Activated naive CD4-positive, alpha-beta T cell treated with anti-CD3 and anti-CD28 coated beads, Interleukin-2, amount 10 ng/mL, durations not matched to agents 7 days and 5 days (primary cell): ENCODE measurements at regions not wholly inside any gene's neighbourhood (a gene's known extent, or its start where the extent isn't known, plus 50 kb on each side); places are given as distances from the start of the nearest gene placed in this dataset.

ENCODE experiments used
- CTCF ChIA-PET: fragments of 350-600 bp; sonication (Branson Sonifier 250); formaldehyde crosslinking; loops from one replicate; lab custom pipeline; 2021; ENCODE audit warnings: antibody characterized with exemption; lab: Charles Lee
- DNase-seq: peaks from one replicate; pipeline ENCODE4 v3.0.0-alpha.2; 2020
- H3K27ac Mint-ChIP-seq: one replicate; pipeline ENCODE4 v1.8.0; 2021; ENCODE audit warnings: mild to moderate bottlenecking, moderate library complexity, mixed read lengths
- H3K27me3 Mint-ChIP-seq: one replicate; pipeline ENCODE4 v1.8.0; 2021; ENCODE audit warnings: mild to moderate bottlenecking, mixed read lengths
- H3K36me3 Mint-ChIP-seq: one replicate; pipeline ENCODE4 v1.8.0; 2021; ENCODE audit warnings: mixed read lengths
- H3K4me1 Mint-ChIP-seq: one replicate; pipeline ENCODE4 v1.8.0; 2021; ENCODE audit warnings: mixed read lengths
- H3K4me3 Mint-ChIP-seq: one replicate; pipeline ENCODE4 v1.8.0; 2021; ENCODE audit warnings: mild to moderate bottlenecking, moderate library complexity, mixed read lengths
- H3K9me3 Mint-ChIP-seq: one replicate; pipeline ENCODE4 v1.8.0; 2021; ENCODE audit warnings: mixed read lengths

DNA sequence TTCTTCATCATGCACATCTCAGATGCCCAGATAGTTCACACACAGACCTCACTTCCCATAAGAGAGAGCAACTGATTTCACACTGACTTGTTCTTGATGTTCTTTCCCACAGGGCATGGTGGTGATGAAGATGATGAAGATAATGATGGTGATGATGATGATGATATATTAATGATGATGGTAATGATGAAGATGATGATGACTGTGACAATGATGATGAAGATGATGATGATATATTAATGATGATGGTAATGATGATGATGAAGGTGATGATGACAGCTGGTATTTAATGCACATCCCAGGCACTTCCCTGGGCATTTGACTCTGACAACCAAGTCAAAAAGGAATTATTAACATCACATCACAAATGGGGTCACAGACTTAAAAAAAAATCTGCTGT lies 225.2 kb downstream of the MAF start:
- no peak overlapping the region for H3K4me3 Mint-ChIP-seq
- DNase-seq: no peak
- H3K27ac Mint-ChIP-seq: no peak overlapping the region
- H3K36me3 Mint-ChIP-seq: peaks cover 7% of the 10 kb centered on the region
- CTCF ChIA-PET: no interaction called here
- peaks cover 15% of the 10 kb centered on the region for H3K4me1 Mint-ChIP-seq
- H3K27me3 Mint-ChIP-seq: peaks cover 8% of the 10 kb centered on the region
- H3K9me3 Mint-ChIP-seq: peaks cover 21% of the 10 kb centered on the region

GRCh38 chr16:79372503-79373184 lies 227.9 kb downstream of the MAF start:
- no peak overlapping the region for H3K27ac Mint-ChIP-seq
- CTCF ChIA-PET: no interaction called here
- no peak for DNase-seq
- peaks cover 7% of the 10 kb centered on the region for H3K36me3 Mint-ChIP-seq
- H3K4me3 Mint-ChIP-seq: no peak overlapping the region
- peaks cover 16% of the 10 kb centered on the region for H3K4me1 Mint-ChIP-seq
- H3K9me3 Mint-ChIP-seq: peaks cover 25% of the 10 kb centered on the region
- peaks cover 5% of the 10 kb centered on the region for H3K27me3 Mint-ChIP-seq

DNA sequence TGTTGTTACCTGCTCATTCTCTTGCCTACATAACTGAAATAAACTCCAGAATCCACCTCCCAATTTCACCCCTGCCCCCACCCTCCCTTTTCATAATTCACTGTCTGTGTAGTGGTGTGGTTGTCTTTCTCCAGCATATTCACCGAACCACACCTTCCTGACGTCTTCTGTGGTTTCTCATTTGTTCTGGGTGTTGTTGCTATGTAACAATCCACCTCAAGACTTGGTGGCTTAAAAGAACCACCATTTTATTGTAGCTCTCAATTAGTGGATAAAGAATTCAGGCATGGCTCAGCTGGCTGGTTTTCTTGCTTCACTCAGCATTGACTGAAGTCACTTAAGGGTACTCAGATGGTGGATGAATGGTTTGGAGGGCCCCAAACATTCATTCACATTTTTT lies 229.8 kb downstream of the MAF start:
- no peak overlapping the region for H3K4me3 Mint-ChIP-seq
- CTCF ChIA-PET: no interaction called here
- DNase-seq: peak; percentile 28
- peaks cover 16% of the 10 kb centered on the region for H3K4me1 Mint-ChIP-seq
- peaks cover 7% of the 10 kb centered on the region for H3K36me3 Mint-ChIP-seq
- peaks cover 32% of the 10 kb centered on the region for H3K9me3 Mint-ChIP-seq
- peaks cover 5% of the 10 kb centered on the region for H3K27me3 Mint-ChIP-seq
- H3K27ac Mint-ChIP-seq: peak overlapping the region; percentile 5

GRCh38 chr16:79369796-79370195 lies 230.7 kb downstream of the MAF start:
- no peak overlapping the region for H3K27ac Mint-ChIP-seq
- H3K4me1 Mint-ChIP-seq: peaks cover 16% of the 10 kb centered on the region
- H3K9me3 Mint-ChIP-seq: peaks cover 33% of the 10 kb centered on the region
- CTCF ChIA-PET: no interaction called here
- no peak for DNase-seq
- no peak overlapping the region for H3K4me3 Mint-ChIP-seq
- peaks cover 9% of the 10 kb centered on the region for H3K36me3 Mint-ChIP-seq
- H3K27me3 Mint-ChIP-seq: peaks cover 9% of the 10 kb centered on the region

- peaks cover 32% of the 10 kb centered on the region for H3K9me3 Mint-ChIP-seq
- no peak overlapping the region for H3K4me3 Mint-ChIP-seq
- peaks cover 24% of the 10 kb centered on the region for H3K4me1 Mint-ChIP-seq
- H3K27me3 Mint-ChIP-seq: peaks cover 17% of the 10 kb centered on the region
- CTCF ChIA-PET: no interaction called here
- H3K36me3 Mint-ChIP-seq: peaks cover 8% of the 10 kb centered on the region
- DNase-seq: no peak
- H3K27ac Mint-ChIP-seq: no peak overlapping the region
These were observed 232.7 kb downstream of the MAF start for GRCh38 chr16:79367822-79368221.

- Mint-ChIP-seq H3K4me1 (peaks cover 34% of the 10 kb centered on the region), H3K9me3 (peaks cover 28% of the 10 kb centered on the region), H3K27ac (no peak overlapping the region), H3K36me3 (peaks cover 6% of the 10 kb centered on the region), H3K27me3 (peaks cover 17% of the 10 kb centered on the region), H3K4me3 (no peak overlapping the region)
- CTCF ChIA-PET: no interaction called here
- no peak for DNase-seq
These were observed 233.9 kb downstream of the MAF start for GRCh38 chr16:79366635-79367034.

GRCh38 chr16:79365702-79366101 lies 234.8 kb downstream of the MAF start:
- no peak for DNase-seq
- H3K36me3 Mint-ChIP-seq: peaks cover 2% of the 10 kb centered on the region
- H3K4me3 Mint-ChIP-seq: no peak overlapping the region
- peaks cover 12% of the 10 kb centered on the region for H3K27me3 Mint-ChIP-seq
- H3K4me1 Mint-ChIP-seq: peaks cover 28% of the 10 kb centered on the region
- H3K9me3 Mint-ChIP-seq: peaks cover 18% of the 10 kb centered on the region
- H3K27ac Mint-ChIP-seq: no peak overlapping the region
- CTCF ChIA-PET: no interaction called here

GRCh38 chr16:79363484-79363883 lies 237.1 kb downstream of the MAF start:
- no peak overlapping the region for H3K27ac Mint-ChIP-seq
- no peak for DNase-seq
- peaks cover 14% of the 10 kb centered on the region for H3K9me3 Mint-ChIP-seq
- H3K4me1 Mint-ChIP-seq: peaks cover 20% of the 10 kb centered on the region
- CTCF ChIA-PET: no interaction called here
- H3K4me3 Mint-ChIP-seq: no peak overlapping the region
- H3K27me3 Mint-ChIP-seq: peaks cover 24% of the 10 kb centered on the region
- peaks cover 2% of the 10 kb centered on the region for H3K36me3 Mint-ChIP-seq

GRCh38 chr16:79363035-79363434 lies 237.5 kb downstream of the MAF start:
- CTCF ChIA-PET: no interaction called here
- Mint-ChIP-seq H3K4me3 (no peak overlapping the region), H3K9me3 (peaks cover 14% of the 10 kb centered on the region), H3K27ac (no peak overlapping the region), H3K36me3 (peaks cover 2% of the 10 kb centered on the region), H3K4me1 (peaks cover 20% of the 10 kb centered on the region), H3K27me3 (peaks cover 26% of the 10 kb centered on the region)
- DNase-seq: no peak

GRCh38 chr16:79362300-79362970 lies 238.1 kb downstream of the MAF start:
- peak; percentile 23 for DNase-seq
- Mint-ChIP-seq H3K4me1 (peaks cover 20% of the 10 kb centered on the region), H3K4me3 (no peak overlapping the region), H3K36me3 (peaks cover 2% of the 10 kb centered on the region), H3K27ac (no peak overlapping the region), H3K27me3 (peaks cover 31% of the 10 kb centered on the region), H3K9me3 (peaks cover 14% of the 10 kb centered on the region)
- CTCF ChIA-PET: no interaction called here

- Mint-ChIP-seq H3K27ac (no peak overlapping the region), H3K27me3 (peaks cover 31% of the 10 kb centered on the region), H3K36me3 (peaks cover 2% of the 10 kb centered on the region), H3K4me1 (peaks cover 20% of the 10 kb centered on the region), H3K4me3 (no peak overlapping the region), H3K9me3 (peaks cover 5% of the 10 kb centered on the region)
- DNase-seq: no peak
- CTCF ChIA-PET: no interaction called here
These were observed 239.3 kb downstream of the MAF start for GRCh38 chr16:79361132-79361751.

DNA sequence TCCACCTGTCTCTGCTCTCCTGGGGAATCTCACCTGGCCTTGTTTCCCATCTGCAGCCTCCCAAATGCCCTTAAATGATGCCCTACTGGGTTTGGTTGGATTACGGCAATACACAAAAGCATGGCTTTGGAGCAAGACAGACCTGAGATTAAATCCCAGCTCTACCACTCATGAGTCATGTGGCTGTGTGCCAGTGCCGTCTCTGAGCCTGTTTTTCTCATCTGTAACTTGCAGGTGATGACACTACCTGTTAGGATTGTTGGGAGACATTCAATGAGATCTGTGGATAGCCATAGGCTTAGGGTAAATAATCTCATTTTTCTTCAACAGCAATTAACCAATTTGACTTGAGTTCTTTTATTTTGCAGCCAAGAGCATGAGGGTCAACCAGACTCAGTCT lies 240.3 kb downstream of the MAF start:
- Mint-ChIP-seq H3K9me3 (peaks cover 2% of the 10 kb centered on the region), H3K27ac (no peak overlapping the region), H3K4me3 (no peak overlapping the region), H3K4me1 (peaks cover 20% of the 10 kb centered on the region), H3K36me3 (no peaks in the 10 kb centered on the region), H3K27me3 (peaks cover 31% of the 10 kb centered on the region)
- no peak for DNase-seq
- CTCF ChIA-PET: interaction anchor here (1.3 kb wide), 1 partner anchor 10 kb away, joined by 3 read pairs; no protein-coding TSS in a partner anchor

- Mint-ChIP-seq H3K4me3 (no peak overlapping the region), H3K36me3 (no peaks in the 10 kb centered on the region), H3K4me1 (peaks cover 20% of the 10 kb centered on the region), H3K27ac (no peak overlapping the region), H3K9me3 (peaks cover 2% of the 10 kb centered on the region), H3K27me3 (peaks cover 30% of the 10 kb centered on the region)
- CTCF ChIA-PET: interaction anchor here (1.3 kb wide), 1 partner anchor 9 kb away, joined by 3 read pairs; no protein-coding TSS in a partner anchor
- DNase-seq: no peak
These were observed 241.5 kb downstream of the MAF start for GRCh38 chr16:79359082-79359481.

DNA sequence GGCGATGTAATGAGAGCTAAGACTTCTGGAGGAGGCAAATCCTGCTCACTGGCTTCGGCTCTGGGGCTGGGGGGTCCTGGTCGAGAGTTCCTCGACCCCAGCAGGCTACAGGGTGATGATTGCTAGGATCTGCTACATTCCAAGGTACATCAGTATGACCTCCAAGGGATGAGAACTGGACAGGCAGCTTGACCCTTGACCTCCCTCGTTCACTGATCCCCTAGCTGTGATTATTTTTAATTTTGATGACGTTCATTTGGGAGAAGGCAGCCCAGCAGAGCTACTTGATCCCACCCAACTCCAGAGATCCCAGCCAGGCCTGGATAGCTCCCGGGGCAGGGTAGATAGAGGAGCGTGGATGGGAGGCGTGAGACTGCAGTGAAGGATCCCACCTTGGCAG lies 242.3 kb downstream of the MAF start:
- Mint-ChIP-seq H3K9me3 (no peaks in the 10 kb centered on the region), H3K36me3 (no peaks in the 10 kb centered on the region), H3K4me3 (no peak overlapping the region), H3K4me1 (peaks cover 15% of the 10 kb centered on the region), H3K27ac (no peak overlapping the region), H3K27me3 (peaks cover 29% of the 10 kb centered on the region)
- CTCF ChIA-PET: no interaction called here
- no peak for DNase-seq
